SK-N-SH treated with all-trans-retinoic acid at 6 μM for 48 hours (cell line): ENCODE measurements at regions not wholly inside any gene's neighbourhood (a gene's known extent, or its start where the extent isn't known, plus 50 kb on each side); places are given as distances from the start of the nearest gene placed in this dataset.

ENCODE experiments used
- ATAC-seq: fragments of 200-7000 bp; cut with Tn5 transposase; 3 replicates; pipeline ENCODE4 v1.9.1; 2020; ENCODE audit warnings: mild to moderate bottlenecking, moderate library complexity
- ARNTL ChIP-seq: fragments of 450-650 bp; formaldehyde crosslinking; IDR thresholded peaks from 2 replicates; pipeline ENCODE4 v1.5.0; 2020; ENCODE audit warnings: low read depth, mild to moderate bottlenecking, moderate library complexity, borderline replicate concordance
- BACH2 ChIP-seq: fragments of 250-450 bp; sonication (Bioruptor Pico); IDR thresholded peaks from 2 replicates; pipeline ENCODE4 v1.9.0; 2021; ENCODE audit warnings: mild to moderate bottlenecking, borderline replicate concordance
- CSDC2 ChIP-seq: fragments of 250-450 bp; sonication (Bioruptor Pico); IDR thresholded peaks from 2 replicates; pipeline ENCODE4 v1.5.0; 2020; ENCODE audit warnings: mild to moderate bottlenecking, moderate library complexity
- ESRRG ChIP-seq: fragments of 250-450 bp; sonication (Bioruptor Pico); IDR thresholded peaks from 2 replicates; pipeline ENCODE4 v1.6.1; 2021; ENCODE audit warnings: mild to moderate bottlenecking
- ISL1 ChIP-seq: fragments of 250-450 bp; sonication (Bioruptor Pico); IDR thresholded peaks from 2 replicates; pipeline ENCODE4 v2.1.2; 2022; ENCODE audit warnings: mild to moderate bottlenecking, moderate library complexity
- OSR1 ChIP-seq: fragments of 250-450 bp; sonication (Bioruptor Pico); IDR thresholded peaks from 2 replicates; pipeline ENCODE4 v1.8.0; 2022; ENCODE audit warnings: moderate library complexity, mild to moderate bottlenecking, inconsistent platforms
- PPARA ChIP-seq: fragments of 250-450 bp; sonication (Bioruptor Pico); IDR thresholded peaks from 2 replicates; pipeline ENCODE4 v1.5.0; 2020; ENCODE audit warnings: mild to moderate bottlenecking, borderline replicate concordance
- RARB ChIP-seq: fragments of 250-450 bp; sonication (Bioruptor Pico); IDR thresholded peaks from 2 replicates; pipeline ENCODE4 v1.8.0; 2021; ENCODE audit warnings: mild to moderate bottlenecking, moderate library complexity
- SNAI2 ChIP-seq: fragments of 250-450 bp; sonication (Bioruptor Pico); IDR thresholded peaks from 2 replicates; pipeline ENCODE4 v1.5.0; 2020; ENCODE audit warnings: mild to moderate bottlenecking, moderate library complexity
- TCF4 ChIP-seq: fragments of 250-450 bp; sonication (Bioruptor Pico); IDR thresholded peaks from 2 replicates; pipeline ENCODE4 v1.8.0; 2021; ENCODE audit warnings: mild to moderate bottlenecking, moderate library complexity, borderline replicate concordance
- TOX ChIP-seq: fragments of 250-450 bp; sonication (Bioruptor Pico); IDR thresholded peaks from 2 replicates; pipeline ENCODE4 v1.8.0; 2021; ENCODE audit warnings: mild to moderate bottlenecking, moderate library complexity, borderline replicate concordance
- ZC3H10 ChIP-seq: fragments of 250-450 bp; sonication (Bioruptor Pico); IDR thresholded peaks from 2 replicates; pipeline ENCODE4 v1.5.1; 2021; ENCODE audit warnings: mild to moderate bottlenecking, moderate library complexity
- ZFP3 ChIP-seq: fragments of 250-450 bp; sonication (Bioruptor Pico); IDR thresholded peaks from 2 replicates; pipeline ENCODE4 v1.5.0; 2020; ENCODE audit warnings: mild to moderate bottlenecking, moderate library complexity
- ZFP30 ChIP-seq: fragments of 450-650 bp; formaldehyde crosslinking; IDR thresholded peaks from 2 replicates; pipeline ENCODE4 v1.5.0; 2022; ENCODE audit warnings: mild to moderate bottlenecking, moderate library complexity
- ZNF565 ChIP-seq: fragments of 450-650 bp; formaldehyde crosslinking; conservative IDR thresholded peaks from 2 replicates; pipeline ENCODE4 v1.5.0; 2020; ENCODE audit warnings: low read depth, mild to moderate bottlenecking, moderate library complexity
- ZNF70 ChIP-seq: fragments of 450-650 bp; formaldehyde crosslinking; IDR thresholded peaks from 2 replicates; pipeline ENCODE4 v1.5.0; 2020; ENCODE audit warnings: mild to moderate bottlenecking, moderate library complexity
- ZNF8 ChIP-seq: fragments of 450-650 bp; formaldehyde crosslinking; IDR thresholded peaks from 2 replicates; pipeline ENCODE4 v1.5.0; 2020; ENCODE audit warnings: mild to moderate bottlenecking, moderate library complexity
- TF ChIP-seq, protein P1 (sequence below): fragments of 250-450 bp; sonication (Bioruptor Pico); IDR thresholded peaks from 2 replicates; pipeline ENCODE4 v1.5.1; 2020; ENCODE audit warnings: low read depth, mild to moderate bottlenecking, moderate library complexity
- TF ChIP-seq, protein P2 (sequence below): fragments of 250-450 bp; sonication (Bioruptor Pico); IDR thresholded peaks from 2 replicates; pipeline ENCODE4 v1.8.0; 2020; ENCODE audit warnings: mild to moderate bottlenecking, moderate library complexity, borderline replicate concordance
- TF ChIP-seq, protein P3 (sequence below): fragments of 250-450 bp; sonication (Bioruptor Pico); IDR thresholded peaks from 2 replicates; pipeline ENCODE4 v1.5.0; 2020; ENCODE audit warnings: mild to moderate bottlenecking, moderate library complexity
- TF ChIP-seq, protein P4 (sequence below): fragments of 250-450 bp; sonication (Bioruptor Pico); IDR thresholded peaks from 2 replicates; pipeline ENCODE4 v1.5.1; 2021; ENCODE audit warnings: mild to moderate bottlenecking, moderate library complexity
- TF ChIP-seq, protein P5 (sequence below): fragments of 250-450 bp; sonication (Bioruptor Pico); IDR thresholded peaks from 2 replicates; pipeline ENCODE4 v1.8.0; 2021; ENCODE audit warnings: low read depth, mild to moderate bottlenecking, moderate library complexity, borderline replicate concordance

DNA sequence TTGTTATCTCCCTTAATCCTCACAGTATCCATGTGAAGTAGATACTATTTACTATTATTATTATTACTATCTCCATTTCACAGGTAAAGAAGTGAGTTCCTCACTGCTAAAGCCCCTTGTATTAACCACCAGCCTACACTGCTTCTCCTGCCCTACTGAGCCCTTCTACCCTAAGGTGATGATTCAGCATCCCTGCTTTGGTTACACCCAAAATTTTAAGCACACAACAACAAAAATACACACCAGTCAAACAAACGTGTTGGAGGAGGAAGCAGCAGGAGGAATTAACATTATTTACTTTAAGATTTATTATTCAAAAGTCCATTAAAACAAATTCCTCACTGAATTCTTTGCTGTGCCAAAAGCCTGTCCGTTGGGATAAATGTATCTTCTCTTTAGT is 370.2 kb upstream of the BRINP1 start (continued):
- TF ChIP-seq, protein P1, sequence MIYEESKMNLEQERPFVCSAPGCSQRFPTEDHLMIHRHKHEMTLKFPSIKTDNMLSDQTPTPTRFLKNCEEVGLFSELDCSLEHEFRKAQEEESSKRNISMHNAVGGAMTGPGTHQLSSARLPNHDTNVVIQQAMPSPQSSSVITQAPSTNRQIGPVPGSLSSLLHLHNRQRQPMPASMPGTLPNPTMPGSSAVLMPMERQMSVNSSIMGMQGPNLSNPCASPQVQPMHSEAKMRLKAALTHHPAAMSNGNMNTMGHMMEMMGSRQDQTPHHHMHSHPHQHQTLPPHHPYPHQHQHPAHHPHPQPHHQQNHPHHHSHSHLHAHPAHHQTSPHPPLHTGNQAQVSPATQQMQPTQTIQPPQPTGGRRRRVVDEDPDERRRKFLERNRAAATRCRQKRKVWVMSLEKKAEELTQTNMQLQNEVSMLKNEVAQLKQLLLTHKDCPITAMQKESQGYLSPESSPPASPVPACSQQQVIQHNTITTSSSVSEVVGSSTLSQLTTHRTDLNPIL (CRISPR knock-in tag), result no peak

DNA sequence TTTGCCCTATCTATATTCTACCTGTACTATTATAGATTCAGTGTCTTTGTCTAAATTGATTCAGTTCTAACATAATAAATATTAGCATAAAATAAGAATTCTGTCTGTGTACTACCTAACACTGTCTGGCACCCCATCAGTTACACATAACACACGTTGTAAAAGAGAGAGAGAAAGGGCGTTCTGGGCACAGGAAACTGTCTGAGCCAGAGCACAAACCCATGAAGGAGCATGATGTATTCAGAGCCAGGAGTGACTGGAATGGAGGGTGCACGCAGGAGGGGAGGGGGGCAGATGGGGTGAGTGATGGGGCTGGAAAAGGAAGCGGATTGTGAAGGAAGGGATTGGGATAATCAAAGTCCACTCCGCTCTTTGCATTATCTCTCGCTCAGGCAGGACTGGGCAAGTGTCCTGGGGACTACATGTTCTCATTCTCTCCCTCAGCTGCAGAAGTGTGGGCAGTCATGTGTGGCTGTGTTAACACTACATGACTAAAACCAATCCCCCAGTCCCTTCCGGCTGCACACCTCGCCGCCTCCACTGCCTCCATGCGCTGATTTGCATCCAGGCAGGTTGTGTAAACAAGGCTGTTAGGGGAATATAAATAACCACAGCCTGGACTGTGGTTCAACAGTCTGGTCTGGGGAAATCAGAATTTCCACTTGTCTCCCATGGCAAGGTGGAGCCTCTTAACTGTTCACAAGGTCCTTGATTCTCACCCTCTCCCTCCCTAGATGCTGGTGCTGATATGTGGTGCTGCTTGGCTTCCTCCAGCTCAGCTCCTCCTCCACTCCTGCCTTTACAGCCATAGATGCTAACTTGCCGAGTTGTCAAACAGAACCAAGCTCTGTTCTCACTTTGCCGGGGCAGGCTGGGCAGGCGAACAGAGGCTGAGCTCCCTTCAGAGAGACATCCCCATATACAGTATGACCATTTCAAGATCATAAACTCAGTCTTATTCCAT is 367.5 kb upstream of the BRINP1 start:
- no peak for ATAC-seq
- no peak for TF ChIP-seq SNAI2
- no peak for TF ChIP-seq ESRRG (CRISPR knock-in tag)
- no peak for TF ChIP-seq PPARA (CRISPR knock-in tag)
- TF ChIP-seq ISL1 (CRISPR knock-in tag), result no peak
- TF ChIP-seq, protein P2, sequence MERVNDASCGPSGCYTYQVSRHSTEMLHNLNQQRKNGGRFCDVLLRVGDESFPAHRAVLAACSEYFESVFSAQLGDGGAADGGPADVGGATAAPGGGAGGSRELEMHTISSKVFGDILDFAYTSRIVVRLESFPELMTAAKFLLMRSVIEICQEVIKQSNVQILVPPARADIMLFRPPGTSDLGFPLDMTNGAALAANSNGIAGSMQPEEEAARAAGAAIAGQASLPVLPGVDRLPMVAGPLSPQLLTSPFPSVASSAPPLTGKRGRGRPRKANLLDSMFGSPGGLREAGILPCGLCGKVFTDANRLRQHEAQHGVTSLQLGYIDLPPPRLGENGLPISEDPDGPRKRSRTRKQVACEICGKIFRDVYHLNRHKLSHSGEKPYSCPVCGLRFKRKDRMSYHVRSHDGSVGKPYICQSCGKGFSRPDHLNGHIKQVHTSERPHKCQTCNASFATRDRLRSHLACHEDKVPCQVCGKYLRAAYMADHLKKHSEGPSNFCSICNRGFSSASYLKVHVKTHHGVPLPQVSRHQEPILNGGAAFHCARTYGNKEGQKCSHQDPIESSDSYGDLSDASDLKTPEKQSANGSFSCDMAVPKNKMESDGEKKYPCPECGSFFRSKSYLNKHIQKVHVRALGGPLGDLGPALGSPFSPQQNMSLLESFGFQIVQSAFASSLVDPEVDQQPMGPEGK (CRISPR knock-in tag), result no peak
- TF ChIP-seq ZNF70, result no peak
- no peak for TF ChIP-seq ZNF565 (CRISPR knock-in tag)
- TF ChIP-seq TOX (CRISPR knock-in tag), result no peak
- no peak for TF ChIP-seq ARNTL (CRISPR knock-in tag)
- TF ChIP-seq, protein P1 (CRISPR knock-in tag), result no peak
- no peak for TF ChIP-seq BACH2 (CRISPR knock-in tag)
- no peak for TF ChIP-seq TCF4 (CRISPR knock-in tag)
- TF ChIP-seq, all 23 proteins: peak for 0

DNA sequence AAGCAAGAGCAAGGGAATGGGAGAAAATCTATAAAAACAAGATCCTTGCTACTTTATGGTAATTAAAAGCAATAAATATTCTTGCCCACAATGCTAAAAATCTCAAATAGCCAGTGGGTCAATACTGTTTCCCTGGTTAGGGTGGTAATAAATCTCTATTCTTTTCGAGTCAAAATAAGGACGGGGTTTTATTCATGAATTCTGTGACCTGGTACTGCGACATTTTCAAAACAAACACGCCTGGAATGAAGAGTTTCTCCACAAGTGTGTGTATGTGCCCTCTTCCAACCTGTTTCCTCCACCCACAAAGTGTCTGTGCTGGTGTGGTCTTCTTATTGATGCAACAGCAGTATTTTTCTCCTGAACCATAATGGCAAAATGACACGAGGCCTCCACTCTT is 358.8 kb upstream of the BRINP1 start:
- ATAC-seq, result no peak
- TF ChIP-seq OSR1 (CRISPR knock-in tag), result no peak
- TF ChIP-seq ESRRG (CRISPR knock-in tag), result no peak
- no peak for TF ChIP-seq CSDC2 (CRISPR knock-in tag)
- TF ChIP-seq ZNF70, result no peak
- TF ChIP-seq, protein P3, sequence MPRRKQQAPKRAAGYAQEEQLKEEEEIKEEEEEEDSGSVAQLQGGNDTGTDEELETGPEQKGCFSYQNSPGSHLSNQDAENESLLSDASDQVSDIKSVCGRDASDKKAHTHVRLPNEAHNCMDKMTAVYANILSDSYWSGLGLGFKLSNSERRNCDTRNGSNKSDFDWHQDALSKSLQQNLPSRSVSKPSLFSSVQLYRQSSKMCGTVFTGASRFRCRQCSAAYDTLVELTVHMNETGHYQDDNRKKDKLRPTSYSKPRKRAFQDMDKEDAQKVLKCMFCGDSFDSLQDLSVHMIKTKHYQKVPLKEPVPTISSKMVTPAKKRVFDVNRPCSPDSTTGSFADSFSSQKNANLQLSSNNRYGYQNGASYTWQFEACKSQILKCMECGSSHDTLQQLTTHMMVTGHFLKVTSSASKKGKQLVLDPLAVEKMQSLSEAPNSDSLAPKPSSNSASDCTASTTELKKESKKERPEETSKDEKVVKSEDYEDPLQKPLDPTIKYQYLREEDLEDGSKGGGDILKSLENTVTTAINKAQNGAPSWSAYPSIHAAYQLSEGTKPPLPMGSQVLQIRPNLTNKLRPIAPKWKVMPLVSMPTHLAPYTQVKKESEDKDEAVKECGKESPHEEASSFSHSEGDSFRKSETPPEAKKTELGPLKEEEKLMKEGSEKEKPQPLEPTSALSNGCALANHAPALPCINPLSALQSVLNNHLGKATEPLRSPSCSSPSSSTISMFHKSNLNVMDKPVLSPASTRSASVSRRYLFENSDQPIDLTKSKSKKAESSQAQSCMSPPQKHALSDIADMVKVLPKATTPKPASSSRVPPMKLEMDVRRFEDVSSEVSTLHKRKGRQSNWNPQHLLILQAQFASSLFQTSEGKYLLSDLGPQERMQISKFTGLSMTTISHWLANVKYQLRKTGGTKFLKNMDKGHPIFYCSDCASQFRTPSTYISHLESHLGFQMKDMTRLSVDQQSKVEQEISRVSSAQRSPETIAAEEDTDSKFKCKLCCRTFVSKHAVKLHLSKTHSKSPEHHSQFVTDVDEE, result no peak
- TF ChIP-seq PPARA (CRISPR knock-in tag), result no peak
- TF ChIP-seq, protein P4, sequence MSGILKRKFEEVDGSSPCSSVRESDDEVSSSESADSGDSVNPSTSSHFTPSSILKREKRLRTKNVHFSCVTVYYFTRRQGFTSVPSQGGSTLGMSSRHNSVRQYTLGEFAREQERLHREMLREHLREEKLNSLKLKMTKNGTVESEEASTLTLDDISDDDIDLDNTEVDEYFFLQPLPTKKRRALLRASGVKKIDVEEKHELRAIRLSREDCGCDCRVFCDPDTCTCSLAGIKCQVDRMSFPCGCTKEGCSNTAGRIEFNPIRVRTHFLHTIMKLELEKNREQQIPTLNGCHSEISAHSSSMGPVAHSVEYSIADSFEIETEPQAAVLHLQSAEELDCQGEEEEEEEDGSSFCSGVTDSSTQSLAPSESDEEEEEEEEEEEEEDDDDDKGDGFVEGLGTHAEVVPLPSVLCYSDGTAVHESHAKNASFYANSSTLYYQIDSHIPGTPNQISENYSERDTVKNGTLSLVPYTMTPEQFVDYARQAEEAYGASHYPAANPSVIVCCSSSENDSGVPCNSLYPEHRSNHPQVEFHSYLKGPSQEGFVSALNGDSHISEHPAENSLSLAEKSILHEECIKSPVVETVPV, result no peak
- no peak for TF ChIP-seq TCF4 (CRISPR knock-in tag)

DNA sequence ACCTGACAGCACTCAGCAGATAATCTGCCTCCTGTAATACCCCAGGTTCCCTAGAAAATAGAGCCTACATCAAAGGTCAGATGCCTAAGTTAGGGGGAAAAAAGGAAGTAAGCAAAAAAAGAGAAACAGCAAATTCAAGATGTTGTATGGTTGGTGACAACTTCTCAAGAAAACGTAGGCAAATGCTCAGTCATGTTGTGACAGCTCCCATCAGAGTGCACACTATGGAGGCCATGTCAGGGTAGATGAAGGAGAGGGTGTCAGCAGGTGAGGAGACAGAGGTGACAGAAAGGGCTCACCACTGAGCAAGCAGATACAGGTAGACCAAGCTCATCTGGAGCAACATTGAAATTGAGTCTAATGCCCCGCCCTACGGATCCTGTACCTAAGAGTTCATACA is 356.8 kb upstream of the BRINP1 start:
- no peak for ATAC-seq
- TF ChIP-seq CSDC2 (CRISPR knock-in tag), result no peak
- TF ChIP-seq ISL1 (CRISPR knock-in tag), result no peak
- no peak for TF ChIP-seq ZFP30
- TF ChIP-seq, protein P5, sequence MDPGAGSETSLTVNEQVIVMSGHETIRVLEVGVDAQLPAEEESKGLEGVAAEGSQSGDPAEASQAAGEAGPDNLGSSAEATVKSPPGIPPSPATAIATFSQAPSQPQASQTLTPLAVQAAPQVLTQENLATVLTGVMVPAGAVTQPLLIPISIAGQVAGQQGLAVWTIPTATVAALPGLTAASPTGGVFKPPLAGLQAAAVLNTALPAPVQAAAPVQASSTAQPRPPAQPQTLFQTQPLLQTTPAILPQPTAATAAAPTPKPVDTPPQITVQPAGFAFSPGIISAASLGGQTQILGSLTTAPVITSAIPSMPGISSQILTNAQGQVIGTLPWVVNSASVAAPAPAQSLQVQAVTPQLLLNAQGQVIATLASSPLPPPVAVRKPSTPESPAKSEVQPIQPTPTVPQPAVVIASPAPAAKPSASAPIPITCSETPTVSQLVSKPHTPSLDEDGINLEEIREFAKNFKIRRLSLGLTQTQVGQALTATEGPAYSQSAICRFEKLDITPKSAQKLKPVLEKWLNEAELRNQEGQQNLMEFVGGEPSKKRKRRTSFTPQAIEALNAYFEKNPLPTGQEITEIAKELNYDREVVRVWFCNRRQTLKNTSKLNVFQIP (CRISPR knock-in tag), result no peak
- no peak for TF ChIP-seq SNAI2
- TF ChIP-seq ZC3H10 (CRISPR knock-in tag), result no peak
- TF ChIP-seq TOX (CRISPR knock-in tag), result no peak
- TF ChIP-seq ESRRG (CRISPR knock-in tag), result no peak
- no peak for TF ChIP-seq ZFP3 (CRISPR knock-in tag)
- TF ChIP-seq ZNF8 (CRISPR knock-in tag), result no peak
- no peak for TF ChIP-seq RARB (CRISPR knock-in tag)
- no peak for TF ChIP-seq OSR1 (CRISPR knock-in tag)
- TF ChIP-seq, all 23 proteins: peak for 0
